Right ventricle myocardium inferior (tissue), 1 donor: ENCODE measurements at regions not wholly inside any gene's neighbourhood (a gene's known extent, or its start where the extent isn't known, plus 50 kb on each side); places are given as distances from the start of the nearest gene placed in this dataset.

Experiments
- ATAC-seq: fragments of 200-7000 bp; cut with Tn5 transposase; one replicate; pipeline ENCODE4 v1.9.1; 2020; ENCODE audit warnings: mild to moderate bottlenecking, moderate library complexity
- DNase-seq: peaks from one replicate; pipeline ENCODE4 v3.0.0; 2021; ENCODE audit errors: missing footprints
- intact Hi-C: fragments of 100-400 bp; cut with DNase I; formaldehyde crosslinking; loops from one replicate; pipeline ENCODE4 v1.11.0; 2022
- donor health status: DM: no; HTN: yes; CAD: no; lungs with severe emphysema.

DNA sequence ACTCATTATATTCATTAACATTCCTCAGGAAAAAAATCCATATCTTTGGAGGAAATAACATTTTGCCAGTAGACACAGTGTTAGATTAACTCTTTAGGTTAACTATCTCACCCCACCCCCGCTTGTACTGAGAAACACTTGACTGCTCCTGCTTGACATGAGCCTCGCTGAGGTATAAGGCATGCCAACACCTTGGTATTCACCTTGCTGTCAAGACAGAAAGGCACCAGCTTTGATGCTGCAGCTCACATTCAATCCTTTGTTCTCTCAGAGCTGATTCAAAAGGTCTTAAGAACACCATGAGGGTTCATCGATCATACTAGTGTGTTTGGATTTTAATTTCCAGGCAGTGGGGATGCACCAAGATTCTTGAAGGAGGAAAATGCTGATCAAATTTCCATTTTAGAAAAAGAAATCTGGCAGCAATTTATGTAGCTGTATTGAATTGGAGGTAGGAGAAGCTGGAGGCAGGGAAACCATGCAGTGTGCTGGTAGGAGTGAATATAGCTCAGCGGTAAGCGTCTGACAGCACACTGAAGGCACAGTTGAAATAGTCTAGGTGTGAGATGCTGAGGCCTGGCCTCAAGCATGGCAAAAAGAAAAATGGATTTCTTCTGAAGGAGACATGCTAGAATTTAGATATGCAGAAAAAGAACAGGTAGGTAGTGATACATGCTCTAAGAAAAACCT is 108.0 kb upstream of the ST6GALNAC5 start:
- DNase-seq (no peak), ATAC-seq (no peak)
- intact Hi-C loops, result no loop called here

GRCh38 chr1:76759950-76760349 is 107.3 kb upstream of the ST6GALNAC5 start:
- DNase-seq, result no peak
- intact Hi-C loops, result no loop called here
- no peak for ATAC-seq

- ATAC-seq (no peak), DNase-seq (no peak)
- intact Hi-C loops, result no loop called here
Observed at GRCh38 chr1:76763738-76764137, 103.5 kb upstream of the ST6GALNAC5 start.

DNA sequence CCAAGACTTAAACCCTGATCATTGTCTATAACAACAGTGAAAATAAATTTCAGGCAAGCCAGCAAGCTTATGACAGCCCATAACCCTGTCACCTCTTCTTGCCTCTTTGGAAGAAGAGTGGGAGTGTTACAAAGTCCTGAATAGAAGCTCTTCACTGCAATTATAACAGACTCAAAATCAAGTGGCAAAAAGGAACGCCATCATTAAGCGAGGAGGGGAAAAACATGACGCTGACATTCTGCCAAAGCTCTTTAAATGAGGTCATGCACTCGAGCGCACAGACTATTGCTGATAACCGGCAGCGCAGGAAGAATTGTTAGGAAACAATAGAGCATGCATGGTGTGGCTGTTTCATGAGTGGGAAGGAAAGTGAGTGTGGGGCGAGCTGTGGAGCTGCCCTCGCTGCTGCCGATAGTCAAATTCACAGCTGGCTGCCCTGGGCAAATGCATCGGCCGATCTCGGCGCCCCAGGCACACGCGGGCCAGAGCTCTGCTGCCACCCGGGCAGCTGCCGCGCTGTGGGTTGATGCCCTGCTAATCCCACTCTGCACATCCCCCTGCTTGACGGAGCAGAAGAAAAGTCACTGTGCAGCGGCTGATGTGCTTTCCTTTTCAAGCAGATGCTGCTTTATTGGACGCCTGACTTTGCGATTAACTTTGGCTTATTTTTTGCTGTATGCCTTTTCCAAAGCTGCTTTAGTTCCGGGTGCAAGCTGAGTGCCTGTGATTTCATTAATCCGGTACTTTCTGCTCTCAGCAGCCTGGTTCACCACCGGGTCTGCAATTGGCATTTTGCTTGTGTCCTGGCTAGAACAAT is 102.4 kb upstream of the ST6GALNAC5 start:
- DNase-seq (no peak), ATAC-seq (peak; percentile 64)
- intact Hi-C loops, result no loop called here

- ATAC-seq (no peak), DNase-seq (no peak)
- intact Hi-C loops, result no loop called here
Observed at GRCh38 chr1:76766381-76766780, 100.9 kb upstream of the ST6GALNAC5 start.

DNA sequence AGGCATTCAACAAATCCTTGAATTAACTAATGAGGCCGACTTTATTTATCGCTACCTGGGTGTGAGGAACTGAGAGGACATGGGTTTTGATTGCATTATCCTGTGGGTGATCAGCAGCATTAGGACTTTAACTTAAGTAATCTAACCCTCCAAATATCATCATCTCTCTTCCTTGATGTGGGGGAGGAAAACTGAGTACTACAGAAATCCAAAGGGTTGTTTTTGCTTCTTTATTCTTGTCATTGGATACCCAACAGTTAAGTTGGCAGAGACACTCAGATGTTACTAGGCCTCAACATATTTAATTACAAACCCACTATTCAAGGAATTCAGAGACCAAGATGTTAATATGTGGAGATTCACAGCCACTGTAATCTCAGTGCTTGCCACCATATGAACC is 97.4 kb upstream of the ST6GALNAC5 start:
- no peak for DNase-seq
- intact Hi-C loops, result no loop called here
- ATAC-seq, result no peak

GRCh38 chr1:76770979-76771378 is 96.3 kb upstream of the ST6GALNAC5 start:
- intact Hi-C loops, result no loop called here
- DNase-seq (no peak), ATAC-seq (no peak)

GRCh38 chr1:76781447-76781846 is 85.8 kb upstream of the ST6GALNAC5 start:
- DNase-seq (no peak), ATAC-seq (no peak)
- intact Hi-C loops, result no loop called here

- intact Hi-C loops, result no loop called here
- no peak for DNase-seq
- ATAC-seq, result no peak
Observed at GRCh38 chr1:76782809-76783208, 84.5 kb upstream of the ST6GALNAC5 start.

- intact Hi-C loops, result no loop called here
- DNase-seq (no peak), ATAC-seq (no peak)
Observed at GRCh38 chr1:76784502-76784901, 82.8 kb upstream of the ST6GALNAC5 start.

DNA sequence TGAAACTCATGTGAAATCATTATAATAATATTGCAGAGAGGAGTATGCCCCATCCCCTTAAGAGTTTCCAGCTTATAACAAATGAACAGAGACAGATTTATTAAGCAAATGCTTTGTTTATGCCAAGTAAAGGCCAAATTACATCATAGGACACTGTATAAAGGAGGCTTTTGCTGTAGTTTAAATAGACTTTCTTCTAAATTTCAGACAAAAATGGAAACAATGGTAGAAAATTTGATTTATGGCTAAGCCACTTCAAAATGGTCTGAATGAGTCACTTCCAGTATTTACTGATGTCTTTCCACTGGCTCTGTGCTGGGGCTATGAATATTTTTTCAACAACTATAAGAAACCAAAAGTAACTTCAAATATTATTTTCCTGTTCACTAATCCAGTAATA is 81.1 kb upstream of the ST6GALNAC5 start:
- intact Hi-C loops, result no loop called here
- ATAC-seq (no peak), DNase-seq (no peak)

DNA sequence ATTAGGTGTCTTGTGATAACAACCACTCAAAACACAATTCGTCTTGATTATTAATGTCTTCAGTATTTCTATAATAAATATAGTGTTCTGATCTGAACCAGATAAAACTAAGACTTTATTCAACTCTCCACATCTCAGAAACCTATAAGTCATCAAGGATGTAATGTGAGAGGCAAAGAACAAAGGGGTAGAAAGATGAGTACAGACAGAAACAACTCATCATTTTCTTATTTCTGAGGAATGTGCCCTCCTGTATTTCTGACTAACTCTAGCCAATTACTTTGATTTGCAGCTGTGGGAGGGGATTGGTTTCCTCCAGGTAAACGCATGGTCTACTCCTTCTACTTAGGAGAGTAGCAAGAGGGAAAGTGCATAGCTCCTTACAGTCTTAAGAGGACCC is 73.7 kb upstream of the ST6GALNAC5 start:
- ATAC-seq (no peak), DNase-seq (no peak)
- intact Hi-C loops, result no loop called here

GRCh38 chr1:76799700-76800099 is 67.6 kb upstream of the ST6GALNAC5 start:
- DNase-seq, result no peak
- ATAC-seq, result no peak
- intact Hi-C loops, result no loop called here

- no peak for ATAC-seq
- intact Hi-C loops, result no loop called here
- DNase-seq, result no peak
Observed at GRCh38 chr1:76802094-76802493, 65.2 kb upstream of the ST6GALNAC5 start.

DNA sequence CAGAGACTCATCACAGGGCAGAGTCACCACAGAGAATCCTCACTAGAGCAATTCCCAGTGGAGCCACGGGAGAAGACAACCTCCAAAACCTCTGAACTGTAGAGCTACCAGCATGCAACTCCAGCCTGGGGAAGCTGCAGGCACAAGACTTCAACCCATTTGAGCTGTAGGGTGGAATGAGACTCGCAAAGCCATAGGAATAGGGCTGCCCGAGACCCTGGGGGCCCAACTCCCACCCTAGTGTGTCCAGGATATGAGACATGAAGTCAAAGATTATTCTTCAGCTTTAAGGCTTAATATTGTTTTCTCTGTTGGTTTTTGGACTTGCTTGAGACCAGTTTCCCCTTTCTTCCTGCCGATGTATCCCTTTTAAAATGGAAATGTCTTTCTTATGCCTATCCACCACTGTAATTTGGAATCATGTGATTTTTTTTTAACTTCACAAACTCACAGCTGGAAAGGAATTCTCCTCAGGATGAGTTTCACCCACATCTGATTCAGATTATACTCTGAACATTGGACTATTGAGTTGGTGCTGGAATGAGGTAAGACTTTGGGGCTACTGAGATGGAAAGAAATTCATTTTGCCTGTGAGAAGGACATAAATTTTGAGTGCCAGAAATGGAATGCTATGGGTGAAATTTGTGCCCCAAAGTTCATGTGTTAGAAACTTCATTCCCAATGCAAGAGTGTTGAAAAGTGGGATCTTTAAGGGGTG is 59.6 kb upstream of the ST6GALNAC5 start:
- no peak for ATAC-seq
- no peak for DNase-seq
- intact Hi-C loops, result no loop called here
